ENCODE measurements at regions not wholly inside any gene's neighbourhood (a gene's known extent, or its start where the extent isn't known, plus 50 kb on each side); places are given as distances from the start of the nearest gene placed in this dataset.

DNA sequence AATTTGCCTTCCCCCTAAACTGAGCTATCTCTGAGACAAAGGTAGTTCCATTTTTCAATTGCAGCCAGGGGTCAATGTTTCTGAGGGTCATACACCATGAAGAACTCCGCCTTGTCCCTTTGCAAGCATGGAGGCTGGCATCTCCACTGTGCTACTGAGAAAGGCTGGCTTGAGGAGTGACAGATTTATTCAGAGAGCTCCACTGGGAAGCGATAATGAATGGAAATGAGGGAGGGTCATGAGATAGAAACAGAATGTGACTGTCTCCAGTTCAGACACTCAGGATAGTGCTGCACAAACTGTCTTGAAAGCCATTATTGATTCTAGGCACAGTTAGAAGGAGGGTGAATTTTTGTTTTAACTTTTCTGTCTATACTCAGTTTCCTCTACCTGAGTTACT lies 197.5 kb downstream of the ZNF326 start (continued):
- no peak for TF ChIP-seq EZH2phosphoT487 (IDR thresholded peaks at IDR 0.05; ENCODE audit: unreplicated experiment)
- no peak for TF ChIP-seq STAT1 (IDR thresholded peaks at IDR 0.05; ENCODE audit: unreplicated experiment)
- TF ChIP-seq, protein P1, sequence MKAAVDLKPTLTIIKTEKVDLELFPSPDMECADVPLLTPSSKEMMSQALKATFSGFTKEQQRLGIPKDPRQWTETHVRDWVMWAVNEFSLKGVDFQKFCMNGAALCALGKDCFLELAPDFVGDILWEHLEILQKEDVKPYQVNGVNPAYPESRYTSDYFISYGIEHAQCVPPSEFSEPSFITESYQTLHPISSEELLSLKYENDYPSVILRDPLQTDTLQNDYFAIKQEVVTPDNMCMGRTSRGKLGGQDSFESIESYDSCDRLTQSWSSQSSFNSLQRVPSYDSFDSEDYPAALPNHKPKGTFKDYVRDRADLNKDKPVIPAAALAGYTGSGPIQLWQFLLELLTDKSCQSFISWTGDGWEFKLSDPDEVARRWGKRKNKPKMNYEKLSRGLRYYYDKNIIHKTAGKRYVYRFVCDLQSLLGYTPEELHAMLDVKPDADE (IDR thresholded peaks at IDR 0.05): no peak
- TF ChIP-seq CREB1 (CRISPR knock-in tag; IDR thresholded peaks at IDR 0.05; ENCODE audit: low read depth): no peak
- no peak for TF ChIP-seq NANOG (IDR thresholded peaks at IDR 0.05; ENCODE audit: borderline replicate concordance)
- TF ChIP-seq, protein P2, sequence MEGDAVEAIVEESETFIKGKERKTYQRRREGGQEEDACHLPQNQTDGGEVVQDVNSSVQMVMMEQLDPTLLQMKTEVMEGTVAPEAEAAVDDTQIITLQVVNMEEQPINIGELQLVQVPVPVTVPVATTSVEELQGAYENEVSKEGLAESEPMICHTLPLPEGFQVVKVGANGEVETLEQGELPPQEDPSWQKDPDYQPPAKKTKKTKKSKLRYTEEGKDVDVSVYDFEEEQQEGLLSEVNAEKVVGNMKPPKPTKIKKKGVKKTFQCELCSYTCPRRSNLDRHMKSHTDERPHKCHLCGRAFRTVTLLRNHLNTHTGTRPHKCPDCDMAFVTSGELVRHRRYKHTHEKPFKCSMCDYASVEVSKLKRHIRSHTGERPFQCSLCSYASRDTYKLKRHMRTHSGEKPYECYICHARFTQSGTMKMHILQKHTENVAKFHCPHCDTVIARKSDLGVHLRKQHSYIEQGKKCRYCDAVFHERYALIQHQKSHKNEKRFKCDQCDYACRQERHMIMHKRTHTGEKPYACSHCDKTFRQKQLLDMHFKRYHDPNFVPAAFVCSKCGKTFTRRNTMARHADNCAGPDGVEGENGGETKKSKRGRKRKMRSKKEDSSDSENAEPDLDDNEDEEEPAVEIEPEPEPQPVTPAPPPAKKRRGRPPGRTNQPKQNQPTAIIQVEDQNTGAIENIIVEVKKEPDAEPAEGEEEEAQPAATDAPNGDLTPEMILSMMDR (conservative IDR thresholded peaks at IDR 0.05; ENCODE audit: low read depth in 2 of 2): no peak
- TF ChIP-seq POLR2AphosphoS5 (IDR thresholded peaks at IDR 0.05; ENCODE audit: low read depth): no peak

DNA sequence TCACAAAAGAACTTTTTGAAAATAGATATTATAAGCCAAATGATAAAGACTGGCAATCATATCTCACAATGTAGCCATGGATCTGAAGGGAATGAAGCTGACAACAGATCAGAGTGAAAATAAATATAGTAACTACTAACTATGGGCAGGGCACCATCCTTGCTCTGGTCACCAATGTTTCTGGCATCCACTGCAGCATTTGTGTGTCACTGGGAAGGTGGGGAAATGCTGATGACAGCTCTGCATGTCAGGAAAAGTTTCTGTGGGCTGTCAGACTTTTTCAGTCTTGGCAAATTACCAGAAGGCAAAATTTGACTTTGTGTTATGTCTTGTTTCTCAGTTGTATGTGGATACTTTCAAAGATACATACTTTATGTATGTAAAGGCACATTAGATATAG lies 195.6 kb downstream of the ZNF326 start:
- H3K36me3 Mint-ChIP-seq (ENCODE audit: low read depth): no peaks in the 10 kb centered on the region
- Histone ChIP-seq H3K4me3 (no peak overlapping the region), H3K27ac (ENCODE audit: low read depth) (no peak overlapping the region), H3K9me2 (ENCODE audit: insufficient read depth) (0 out of 2 replicates have a peak, but pooled peaks cover 3% of the 10 kb centered on the region), H3F3A (replicated peaks; ENCODE audit: low read depth) (no peaks in the 10 kb centered on the region), H3K27me3 (ENCODE audit: insufficient read depth) (no peaks in the 10 kb centered on the region), H4K20me1 (replicated peaks; ENCODE audit: insufficient read depth) (no peaks in the 10 kb centered on the region), H3K4me1 (ENCODE audit: insufficient read depth) (no peaks in the 10 kb centered on the region), H3K4me2 (no peak overlapping the region), H3K79me2 (replicated peaks; ENCODE audit: insufficient read depth) (no peaks in the 10 kb centered on the region), H3K36me3 (ENCODE audit: insufficient read depth) (no peaks in the 10 kb centered on the region), H2AFZ (no peak overlapping the region)
- no peak overlapping the region for H3K4me3 Mint-ChIP-seq
- ATAC-seq (no peak), DNase-seq (ENCODE audit: low spot score) (no peak)
- H3K4me1 Mint-ChIP-seq: no peaks in the 10 kb centered on the region
- no peak overlapping the region for H3K27ac Mint-ChIP-seq
- H3K9me3 Mint-ChIP-seq: no peaks in the 10 kb centered on the region
- TF ChIP-seq, protein P2 (conservative IDR thresholded peaks at IDR 0.05; ENCODE audit: low read depth in 2 of 2): no peak
- TF ChIP-seq, protein P3, sequence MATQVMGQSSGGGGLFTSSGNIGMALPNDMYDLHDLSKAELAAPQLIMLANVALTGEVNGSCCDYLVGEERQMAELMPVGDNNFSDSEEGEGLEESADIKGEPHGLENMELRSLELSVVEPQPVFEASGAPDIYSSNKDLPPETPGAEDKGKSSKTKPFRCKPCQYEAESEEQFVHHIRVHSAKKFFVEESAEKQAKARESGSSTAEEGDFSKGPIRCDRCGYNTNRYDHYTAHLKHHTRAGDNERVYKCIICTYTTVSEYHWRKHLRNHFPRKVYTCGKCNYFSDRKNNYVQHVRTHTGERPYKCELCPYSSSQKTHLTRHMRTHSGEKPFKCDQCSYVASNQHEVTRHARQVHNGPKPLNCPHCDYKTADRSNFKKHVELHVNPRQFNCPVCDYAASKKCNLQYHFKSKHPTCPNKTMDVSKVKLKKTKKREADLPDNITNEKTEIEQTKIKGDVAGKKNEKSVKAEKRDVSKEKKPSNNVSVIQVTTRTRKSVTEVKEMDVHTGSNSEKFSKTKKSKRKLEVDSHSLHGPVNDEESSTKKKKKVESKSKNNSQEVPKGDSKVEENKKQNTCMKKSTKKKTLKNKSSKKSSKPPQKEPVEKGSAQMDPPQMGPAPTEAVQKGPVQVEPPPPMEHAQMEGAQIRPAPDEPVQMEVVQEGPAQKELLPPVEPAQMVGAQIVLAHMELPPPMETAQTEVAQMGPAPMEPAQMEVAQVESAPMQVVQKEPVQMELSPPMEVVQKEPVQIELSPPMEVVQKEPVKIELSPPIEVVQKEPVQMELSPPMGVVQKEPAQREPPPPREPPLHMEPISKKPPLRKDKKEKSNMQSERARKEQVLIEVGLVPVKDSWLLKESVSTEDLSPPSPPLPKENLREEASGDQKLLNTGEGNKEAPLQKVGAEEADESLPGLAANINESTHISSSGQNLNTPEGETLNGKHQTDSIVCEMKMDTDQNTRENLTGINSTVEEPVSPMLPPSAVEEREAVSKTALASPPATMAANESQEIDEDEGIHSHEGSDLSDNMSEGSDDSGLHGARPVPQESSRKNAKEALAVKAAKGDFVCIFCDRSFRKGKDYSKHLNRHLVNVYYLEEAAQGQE (IDR thresholded peaks at IDR 0.05; ENCODE audit: unreplicated experiment): no peak
- TF ChIP-seq CREB1 (CRISPR knock-in tag; IDR thresholded peaks at IDR 0.05; ENCODE audit: low read depth) (no peak), POLR2AphosphoS5 (IDR thresholded peaks at IDR 0.05; ENCODE audit: low read depth) (no peak), ZNF114 (CRISPR knock-in tag; IDR thresholded peaks at IDR 0.05) (no peak), JUNB (IDR thresholded peaks at IDR 0.05; ENCODE audit: unreplicated experiment) (no peak), ZNF331 (CRISPR knock-in tag; IDR thresholded peaks at IDR 0.05; ENCODE audit: low read depth) (no peak)
- peaks cover 3% of the 10 kb centered on the region for H3K27me3 Mint-ChIP-seq (ENCODE audit: insufficient read depth, low read depth, poor library complexity)

Measured in GM23338 (cell line).